Urinary bladder (tissue), 3 donors: ENCODE measurements at regions not wholly inside any gene's neighbourhood (a gene's known extent, or its start where the extent isn't known, plus 50 kb on each side); places are given as distances from the start of the nearest gene placed in this dataset.

Experiments
- DNase-seq: peaks from one replicate; pipeline ENCODE4 v3.0.0-alpha.2; 2015; ENCODE audit errors: extremely low spot score
- H3K27ac ChIP-seq: one replicate; pipeline ENCODE4 v1.5.1; 2013; ENCODE audit warnings: low read depth, mild to moderate bottlenecking, moderate library complexity
- H3K36me3 ChIP-seq: one replicate; pipeline ENCODE4 v1.6.1; 2013; ENCODE audit warnings: mild to moderate bottlenecking, moderate library complexity; ENCODE audit not compliant: insufficient read depth
- H3K4me1 ChIP-seq: one replicate; pipeline ENCODE4 v1.6.1; 2013; ENCODE audit warnings: mild to moderate bottlenecking, moderate library complexity; ENCODE audit not compliant: insufficient read depth
- H3K4me3 ChIP-seq: one replicate; pipeline ENCODE4 v1.5.1; 2013; ENCODE audit warnings: low read depth, low read length
- WGBS: extraction: QIAGEN DNeasy Blood & Tissue Kit; methylation state at CpG from one replicate; pipeline ENCODE4 v1.1.7; 2013; 5-methylcytosine and 5-hydroxymethylcytosine counted together
- donor health status: healthy with polysubstance abuse.
- donor health status: healthy.

DNA sequence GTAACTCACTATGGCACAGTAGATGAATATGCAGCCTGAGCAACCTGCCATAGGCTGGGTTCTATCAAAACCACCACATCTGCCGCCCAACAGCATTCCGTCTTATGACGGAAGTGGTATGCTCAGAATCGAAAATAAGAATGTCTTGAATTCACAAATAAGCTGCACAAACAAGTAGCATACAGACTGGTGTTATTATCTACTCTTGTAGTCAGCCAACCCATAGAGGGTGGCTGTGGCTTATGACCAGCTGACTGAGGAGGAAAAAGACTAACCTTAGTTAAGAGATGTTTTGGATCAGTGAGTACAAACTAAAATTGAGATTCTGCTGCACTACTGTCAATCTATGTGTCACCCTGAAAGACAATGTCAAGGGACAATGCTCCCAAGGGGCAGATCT lies 1255.1 kb upstream of the EYS start:
- 93% methylated on average over 4 of the region's 4 CpGs for WGBS
- Histone ChIP-seq H3K4me3 (no peak overlapping the region), H3K4me1 (no peaks in the 10 kb centered on the region), H3K36me3 (no peaks in the 10 kb centered on the region), H3K27ac (no peak overlapping the region)
- DNase-seq: no peak

DNA sequence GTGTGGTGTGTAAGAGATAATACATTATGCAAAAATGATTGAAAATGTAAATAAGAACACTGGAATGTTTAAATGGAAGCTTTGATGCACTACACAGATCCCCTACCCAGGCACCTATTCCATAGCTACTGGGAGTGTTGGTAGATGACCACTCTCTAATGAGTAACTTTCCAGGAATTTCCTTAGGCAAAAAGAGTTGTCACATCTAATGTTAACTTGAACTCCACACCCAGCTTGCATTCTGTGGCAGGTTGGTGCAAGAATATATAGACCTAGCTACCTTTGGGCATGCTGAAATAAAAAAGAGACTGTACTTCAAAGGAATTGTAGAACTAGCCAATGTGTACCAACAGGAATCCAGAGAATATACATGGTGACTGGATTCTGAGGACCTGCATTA lies 1254.2 kb upstream of the EYS start:
- DNase-seq: no peak
- no peak overlapping the region for H3K4me3 ChIP-seq
- no peaks in the 10 kb centered on the region for H3K4me1 ChIP-seq
- no peaks in the 10 kb centered on the region for H3K36me3 ChIP-seq
- H3K27ac ChIP-seq: no peak overlapping the region

DNA sequence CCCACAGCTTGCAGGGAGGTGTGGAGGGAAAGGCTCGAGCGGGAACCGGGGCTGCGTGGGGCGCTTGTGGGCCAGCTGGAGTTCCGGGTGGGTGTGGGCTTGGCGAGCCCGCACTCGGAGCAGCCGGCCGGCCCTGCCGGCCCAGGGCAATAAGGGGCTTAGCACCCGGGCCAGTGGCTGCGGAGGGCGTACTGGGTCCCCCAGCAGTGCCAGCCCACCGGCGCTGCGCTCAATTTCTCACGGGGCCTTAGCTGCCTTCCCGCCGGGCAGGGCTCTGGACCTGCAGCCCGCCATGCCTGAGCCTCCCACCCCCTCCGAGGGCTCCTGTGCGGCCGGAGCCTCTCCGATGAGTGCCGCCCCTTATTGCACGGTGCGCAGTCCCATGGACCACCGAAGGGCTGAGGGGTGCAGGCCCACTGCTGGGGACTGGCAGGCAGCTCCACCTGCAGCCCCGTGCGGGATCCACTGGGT lies 1242.2 kb upstream of the EYS start:
- WGBS: 96% methylated on average over 32 of the region's 32 CpGs
- H3K36me3 ChIP-seq: no peaks in the 10 kb centered on the region
- H3K27ac ChIP-seq: no peak overlapping the region
- no peaks in the 10 kb centered on the region for H3K4me1 ChIP-seq
- H3K4me3 ChIP-seq: no peak overlapping the region
- no peak for DNase-seq

DNA sequence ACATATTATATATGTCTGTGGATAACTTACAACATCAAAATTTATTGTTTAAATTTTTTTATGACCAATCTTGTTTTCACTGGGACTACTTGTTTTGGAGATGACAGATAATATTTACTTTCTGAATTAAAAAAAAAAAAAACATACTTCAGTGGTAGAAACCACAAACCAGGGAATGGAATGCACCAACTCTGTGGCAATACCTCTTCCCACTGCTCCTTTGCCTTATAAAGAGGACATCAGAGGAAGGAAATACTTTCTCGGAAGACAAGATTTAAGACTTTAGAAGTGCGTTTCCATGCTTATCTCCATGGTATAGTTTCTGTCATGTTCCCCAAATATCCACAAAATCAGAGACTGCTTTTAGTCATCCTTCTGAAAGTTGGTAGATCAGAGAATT lies 1241.1 kb upstream of the EYS start:
- WGBS: 70% methylated on average over 2 of the region's 2 CpGs
- H3K27ac ChIP-seq: no peak overlapping the region
- H3K4me1 ChIP-seq: no peaks in the 10 kb centered on the region
- H3K4me3 ChIP-seq: no peak overlapping the region
- no peaks in the 10 kb centered on the region for H3K36me3 ChIP-seq
- DNase-seq: no peak

DNA sequence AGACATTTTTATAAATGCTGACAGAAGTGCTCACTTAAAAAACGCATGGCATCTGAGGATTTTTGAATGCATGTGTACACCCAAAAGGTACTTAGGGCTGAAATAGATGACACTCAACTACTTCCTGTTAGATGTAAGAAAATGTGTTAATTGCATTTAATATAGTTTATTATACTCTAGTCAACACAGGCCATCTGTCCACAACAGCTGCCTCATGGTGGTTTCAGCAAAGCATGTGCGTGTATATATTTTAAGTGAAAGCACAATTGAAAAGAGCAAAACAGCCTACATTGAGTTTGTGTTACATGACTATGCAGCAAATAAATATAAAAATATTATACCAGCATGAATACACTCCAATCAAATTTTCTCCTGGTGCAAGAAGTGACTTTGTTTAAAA lies 1233.0 kb upstream of the EYS start:
- 94% methylated on average over 2 of the region's 2 CpGs for WGBS
- Histone ChIP-seq H3K4me3 (no peak overlapping the region), H3K27ac (no peak overlapping the region), H3K4me1 (no peaks in the 10 kb centered on the region), H3K36me3 (no peaks in the 10 kb centered on the region)
- DNase-seq: no peak

DNA sequence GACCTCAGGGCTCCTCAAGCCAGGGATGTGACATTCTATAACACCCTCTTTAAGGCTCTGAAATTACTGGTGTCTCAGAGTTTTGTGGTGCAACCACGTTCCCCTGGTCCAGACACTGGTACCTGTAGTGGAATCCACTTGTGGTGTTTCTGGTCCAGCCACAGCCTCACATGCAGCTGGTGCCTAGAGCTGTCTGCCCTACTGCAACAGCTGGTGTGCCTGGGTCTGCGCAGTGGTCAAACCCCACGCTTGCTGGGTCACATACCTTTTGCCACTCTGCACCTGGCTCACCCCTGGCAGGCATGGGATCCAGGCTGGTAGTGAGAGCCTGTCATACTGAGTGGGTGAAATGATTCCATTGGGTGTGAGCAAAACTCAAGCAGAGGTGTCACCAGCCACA lies 1230.2 kb upstream of the EYS start:
- H3K36me3 ChIP-seq: no peaks in the 10 kb centered on the region
- DNase-seq: no peak
- H3K27ac ChIP-seq: no peak overlapping the region
- H3K4me1 ChIP-seq: no peaks in the 10 kb centered on the region
- 75% methylated on average over 3 of the region's 3 CpGs for WGBS
- H3K4me3 ChIP-seq: no peak overlapping the region

DNA sequence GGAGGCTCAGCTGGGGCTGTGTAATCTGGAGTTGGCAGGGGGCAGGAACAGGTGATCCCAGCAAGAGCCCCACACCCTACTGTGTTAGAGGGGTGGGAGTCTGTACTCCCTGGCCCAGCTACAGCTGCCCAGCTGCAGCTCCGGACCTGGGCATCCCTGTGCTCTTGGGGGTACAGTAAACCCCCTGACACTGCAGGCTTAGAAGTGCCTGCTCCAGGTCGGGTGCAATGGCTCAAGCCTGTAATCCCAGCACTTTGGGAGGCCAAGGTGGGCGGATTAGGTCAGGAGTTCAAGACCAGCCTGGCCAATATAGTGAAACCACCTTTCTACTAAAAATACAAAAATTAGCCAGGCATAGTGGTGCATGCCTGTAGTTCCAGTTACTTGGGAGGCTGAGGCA lies 1228.6 kb upstream of the EYS start:
- no peak overlapping the region for H3K27ac ChIP-seq
- no peaks in the 10 kb centered on the region for H3K36me3 ChIP-seq
- H3K4me1 ChIP-seq: no peaks in the 10 kb centered on the region
- H3K4me3 ChIP-seq: no peak overlapping the region
- no peak for DNase-seq
- 82% methylated on average over 3 of the region's 3 CpGs for WGBS

DNA sequence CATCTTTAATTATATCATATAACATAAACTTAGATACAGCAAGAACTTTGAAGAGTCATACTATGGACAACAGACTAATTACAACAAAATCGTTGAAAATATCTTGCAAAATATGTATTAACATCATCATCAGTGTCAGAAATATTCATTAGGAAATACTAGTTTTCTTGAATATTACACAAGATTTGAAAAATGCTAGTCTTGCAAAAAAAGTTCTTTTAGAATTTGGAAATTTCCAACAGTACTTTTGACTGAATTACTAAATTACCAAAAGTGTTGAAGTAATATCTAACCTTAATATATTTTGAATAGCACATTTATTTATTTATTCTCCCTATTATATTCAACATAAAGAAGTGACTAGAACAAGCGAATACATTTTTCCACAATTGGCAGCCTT lies 1224.8 kb upstream of the EYS start:
- H3K4me3 ChIP-seq: no peak overlapping the region
- no peak for DNase-seq
- no peaks in the 10 kb centered on the region for H3K4me1 ChIP-seq
- 74% methylated on average over 2 of the region's 2 CpGs for WGBS
- no peaks in the 10 kb centered on the region for H3K36me3 ChIP-seq
- no peak overlapping the region for H3K27ac ChIP-seq

DNA sequence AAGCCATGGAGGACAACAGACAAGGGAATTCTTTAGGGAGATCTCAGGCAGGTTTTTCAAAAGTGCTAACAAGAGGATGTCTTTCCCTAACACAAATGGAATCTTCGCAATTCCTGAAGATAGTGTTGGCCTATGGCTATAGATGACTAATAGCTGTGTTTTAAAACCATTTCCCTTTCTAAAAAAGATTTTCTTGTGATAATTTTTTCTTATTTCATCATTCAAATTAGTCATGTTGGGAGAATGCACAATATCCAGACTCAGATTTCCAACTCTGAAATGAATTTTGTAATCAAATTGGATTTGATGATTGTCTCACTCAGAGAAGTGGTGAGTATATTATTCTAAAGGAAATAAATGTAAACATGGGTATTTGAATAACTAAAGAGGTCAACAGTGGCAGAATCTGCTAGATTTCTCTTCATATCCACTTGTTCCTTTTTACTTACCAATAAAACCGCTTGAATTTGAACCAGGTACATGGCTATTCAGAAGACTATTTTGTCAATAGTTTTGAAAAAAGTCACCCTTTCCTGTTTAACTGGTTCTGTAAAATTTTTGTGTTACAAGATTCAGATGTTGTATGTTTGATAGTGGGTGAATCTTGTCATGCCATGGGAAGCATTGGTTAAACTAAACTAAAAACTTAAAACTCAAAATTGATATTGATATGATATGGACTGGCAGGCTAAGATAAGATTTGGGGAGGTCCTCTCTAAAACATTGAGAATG lies 1223.7 kb upstream of the EYS start:
- 86% methylated on average over 2 of the region's 2 CpGs for WGBS
- Histone ChIP-seq H3K4me3 (no peak overlapping the region), H3K27ac (no peak overlapping the region), H3K36me3 (no peaks in the 10 kb centered on the region), H3K4me1 (no peaks in the 10 kb centered on the region)
- no peak for DNase-seq

DNA sequence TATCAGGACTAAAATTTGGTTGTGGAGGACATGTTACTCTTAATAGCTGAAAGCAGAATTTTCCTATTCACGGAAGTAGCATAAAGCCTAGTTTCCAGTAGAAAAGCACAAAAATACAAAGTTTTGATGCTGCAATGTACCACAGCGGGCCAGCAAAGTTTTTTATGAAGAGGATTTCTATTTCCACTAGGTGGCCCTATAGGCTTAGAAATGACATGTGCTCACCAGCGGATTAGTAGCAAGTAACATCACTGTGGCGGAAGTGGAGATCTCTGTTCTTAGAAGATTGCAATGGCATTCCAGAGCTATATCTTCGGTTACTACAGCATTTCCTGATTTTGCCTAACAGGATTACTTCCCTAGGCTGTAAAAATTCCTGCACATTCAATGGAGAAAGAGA lies 1219.0 kb upstream of the EYS start:
- H3K36me3 ChIP-seq: no peaks in the 10 kb centered on the region
- H3K4me1 ChIP-seq: no peaks in the 10 kb centered on the region
- WGBS: 89% methylated on average over 5 of the region's 5 CpGs
- H3K27ac ChIP-seq: no peak overlapping the region
- H3K4me3 ChIP-seq: no peak overlapping the region
- no peak for DNase-seq

DNA sequence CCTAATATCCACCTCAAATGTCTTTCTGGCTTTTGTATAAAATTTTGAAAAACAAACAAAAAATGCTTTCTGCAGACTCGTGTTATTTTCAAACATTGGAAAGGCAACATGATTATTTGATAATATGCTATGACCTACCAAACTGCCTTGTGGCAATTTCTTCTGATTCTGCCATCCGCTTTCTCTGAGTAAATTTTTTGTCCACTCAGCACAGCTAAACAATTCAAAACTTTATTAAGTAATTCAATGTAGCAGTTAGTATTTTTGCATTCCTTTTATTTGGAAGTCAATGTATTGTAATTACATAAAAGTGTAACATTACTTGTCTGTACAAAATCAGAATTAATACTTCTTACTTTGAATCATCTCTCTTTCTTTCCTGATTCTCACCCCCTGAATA lies 1206.6 kb upstream of the EYS start:
- 74% methylated on average over 2 of the region's 2 CpGs for WGBS
- Histone ChIP-seq H3K36me3 (no peaks in the 10 kb centered on the region), H3K27ac (no peak overlapping the region), H3K4me1 (no peaks in the 10 kb centered on the region), H3K4me3 (no peak overlapping the region)
- DNase-seq: no peak

DNA sequence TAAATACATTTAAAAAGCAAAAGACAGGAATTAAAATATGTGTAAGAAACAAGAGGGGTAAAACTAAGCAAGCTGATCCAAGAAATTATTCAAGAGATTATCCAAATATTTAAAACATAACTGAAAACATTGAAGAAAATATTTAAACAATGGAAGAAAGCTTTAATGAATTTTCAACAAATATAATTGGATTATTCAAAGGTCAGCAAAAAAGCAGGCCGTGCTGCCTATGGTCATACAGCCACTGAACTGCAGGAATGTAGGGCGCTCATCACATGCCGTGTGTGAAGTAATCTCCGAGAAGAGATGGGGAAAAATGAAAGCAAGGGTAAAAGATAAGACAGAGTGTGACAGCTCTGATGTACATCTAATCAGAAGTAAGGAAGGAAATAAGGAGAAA lies 1195.4 kb upstream of the EYS start:
- no peak overlapping the region for H3K27ac ChIP-seq
- no peaks in the 10 kb centered on the region for H3K36me3 ChIP-seq
- 45% methylated on average over 4 of the region's 4 CpGs for WGBS
- no peak for DNase-seq
- H3K4me1 ChIP-seq: no peaks in the 10 kb centered on the region
- H3K4me3 ChIP-seq: no peak overlapping the region

DNA sequence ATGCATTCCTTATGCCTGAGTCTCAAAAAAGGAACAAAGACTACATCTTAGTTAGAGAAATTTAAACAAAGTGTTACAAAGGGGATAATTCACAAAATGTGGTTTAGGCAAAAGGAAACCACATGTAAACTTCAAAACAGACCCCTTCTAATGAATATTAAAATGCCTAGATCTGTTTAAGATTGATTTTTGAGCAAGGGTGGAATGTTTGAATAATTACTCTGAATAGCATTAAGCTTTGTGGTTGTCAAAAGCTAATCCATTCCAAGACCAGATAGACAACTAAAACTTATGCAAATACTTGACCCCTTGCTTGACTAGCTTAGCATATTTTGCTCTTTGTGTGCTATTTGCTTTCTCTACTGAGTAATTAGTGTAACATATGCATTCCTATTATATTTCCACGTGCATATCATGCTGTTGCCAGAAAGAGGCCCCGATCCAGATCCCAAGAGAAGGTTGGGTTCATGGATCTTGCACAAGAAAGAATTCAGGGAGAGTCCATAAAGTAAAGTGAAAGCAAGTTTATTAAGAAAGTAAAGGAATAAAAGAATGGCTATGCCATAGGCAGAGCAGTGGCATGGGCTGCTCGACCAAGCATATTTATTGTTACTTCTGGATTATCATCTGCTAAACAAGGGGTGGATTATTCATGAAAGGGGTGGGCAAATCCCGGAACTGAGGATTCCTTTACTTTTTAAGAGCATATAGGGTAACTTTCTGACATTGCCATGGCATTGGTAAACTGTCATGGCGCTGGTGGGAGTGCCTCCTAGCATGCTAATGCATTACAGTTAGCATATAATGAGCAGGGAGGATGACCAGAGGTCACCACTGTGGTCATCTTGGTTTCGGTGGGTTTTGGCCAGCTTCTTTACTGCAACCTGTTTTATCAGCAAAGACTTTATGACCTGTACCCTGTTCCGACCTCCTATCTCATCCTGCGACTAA lies 1193.4 kb upstream of the EYS start:
- no peaks in the 10 kb centered on the region for H3K36me3 ChIP-seq
- WGBS: 74% methylated on average over 8 of the region's 8 CpGs
- H3K27ac ChIP-seq: no peak overlapping the region
- DNase-seq: no peak
- H3K4me3 ChIP-seq: no peak overlapping the region
- no peaks in the 10 kb centered on the region for H3K4me1 ChIP-seq

DNA sequence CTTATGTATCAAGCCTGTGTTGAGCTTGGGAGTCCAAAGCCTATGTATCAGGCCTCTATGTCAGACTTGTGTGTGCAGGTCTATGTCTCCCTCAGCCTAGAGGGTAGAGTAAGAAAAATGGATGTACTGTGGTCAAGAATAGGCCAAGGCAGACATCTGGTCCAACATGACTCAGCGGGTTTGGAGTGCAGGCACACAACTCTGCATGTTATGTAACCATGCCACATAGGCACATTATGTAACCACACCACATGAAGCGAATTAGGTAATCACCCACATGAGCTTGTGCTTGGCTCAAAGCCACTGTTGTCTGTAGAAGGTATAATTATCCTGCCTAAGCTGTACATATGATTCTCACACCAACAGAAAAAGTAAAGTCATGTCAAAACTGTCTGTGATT lies 1190.5 kb upstream of the EYS start:
- DNase-seq: no peak
- Histone ChIP-seq H3K27ac (no peak overlapping the region), H3K4me1 (no peaks in the 10 kb centered on the region), H3K36me3 (no peaks in the 10 kb centered on the region), H3K4me3 (no peak overlapping the region)
- 91% methylated on average over 2 of the region's 2 CpGs for WGBS
